Osteoblast (primary cell): ENCODE measurements at regions not wholly inside any gene's neighbourhood (a gene's known extent, or its start where the extent isn't known, plus 50 kb on each side); places are given as distances from the start of the nearest gene placed in this dataset.

Source experiments
- DNase-seq: peaks from one replicate; pipeline ENCODE4 v3.0.0; 2011; ENCODE audit warnings: low spot score, mixed read lengths; ENCODE audit not compliant: insufficient read length; ENCODE audit errors: missing footprints
- H2AFZ ChIP-seq: 2 replicates; pipeline ENCODE4 v1.6.0; 2011; ENCODE audit warnings: mild to moderate bottlenecking, low read length
- H3K27ac ChIP-seq: 2 replicates; pipeline ENCODE4 v1.5.1; 2011; ENCODE audit warnings: mild to moderate bottlenecking, low read depth, low read length, moderate library complexity
- H3K27me3 ChIP-seq: 2 replicates; pipeline ENCODE4 v1.6.0; 2012; ENCODE audit warnings: mild to moderate bottlenecking, control low read depth, inconsistent platforms, low read length, moderate library complexity; ENCODE audit not compliant: insufficient read depth
- H3K36me3 ChIP-seq: 2 replicates; pipeline ENCODE4 v1.5.1; 2011; ENCODE audit warnings: mild to moderate bottlenecking, low read length, control low read depth, moderate library complexity; ENCODE audit not compliant: insufficient read depth
- H3K4me1 ChIP-seq: 2 replicates; pipeline ENCODE4 v1.5.1; 2011; ENCODE audit warnings: mild to moderate bottlenecking, low read length, control low read depth, moderate library complexity; ENCODE audit not compliant: insufficient read depth
- H3K4me2 ChIP-seq: 2 replicates; pipeline ENCODE4 v1.6.0; 2011; ENCODE audit warnings: mild to moderate bottlenecking, low read length; ENCODE audit not compliant: insufficient read depth
- H3K4me3 ChIP-seq: fragments of 200-600 bp; sonication (generic); 3 replicates; pipeline ENCODE4 v1.5.1; 2012; ENCODE audit warnings: mild to moderate bottlenecking, low read length, inconsistent platforms; ENCODE audit not compliant: insufficient read depth
- H3K79me2 ChIP-seq: 2 replicates; pipeline ENCODE4 v1.6.0; 2012; ENCODE audit warnings: mild to moderate bottlenecking, low read length, control low read depth, inconsistent platforms; ENCODE audit not compliant: insufficient read depth
- H3K9me3 ChIP-seq: 2 replicates; pipeline ENCODE4 v1.5.1; 2011; ENCODE audit warnings: low read depth, low read length, control low read depth
- H4K20me1 ChIP-seq: 2 replicates; pipeline ENCODE4 v1.6.0; 2012; ENCODE audit warnings: mild to moderate bottlenecking, low read length, control low read depth; ENCODE audit not compliant: insufficient read depth
- TF ChIP-seq, protein P1 (sequence below): IDR thresholded peaks from 2 replicates; pipeline ENCODE4 v1.5.1; 2011; ENCODE audit warnings: mild to moderate bottlenecking, low read depth, low read length, moderate library complexity; ENCODE audit errors: extremely low read depth

DNA sequence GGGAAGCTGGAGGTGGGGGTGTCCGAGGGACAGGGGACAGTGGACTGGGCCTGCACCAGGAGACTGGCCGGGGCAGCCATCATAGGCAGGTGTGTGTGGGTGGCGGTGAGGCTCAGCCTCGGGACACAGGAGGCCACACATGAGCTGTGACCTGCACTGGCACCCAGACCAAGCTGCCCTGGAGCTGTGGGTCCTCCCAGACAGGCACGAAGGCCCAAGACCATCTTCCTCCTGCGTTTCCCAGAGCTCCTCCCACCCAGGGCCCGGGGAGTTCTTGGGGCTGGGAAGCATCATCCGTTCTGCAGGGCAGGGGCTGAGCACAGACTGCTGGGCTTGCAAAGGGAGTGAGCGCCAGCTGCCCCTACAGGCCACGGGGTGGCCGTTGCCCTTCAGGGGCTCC is 87.4 kb downstream of the PDGFA start:
- no peak for DNase-seq
- Histone ChIP-seq H3K4me1 (peaks cover 3% of the 10 kb centered on the region), H3K36me3 (no peaks in the 10 kb centered on the region), H3K79me2 (no peaks in the 10 kb centered on the region), H2AFZ (no peak overlapping the region), H3K4me3 (no peak overlapping the region), H3K9me3 (no peaks in the 10 kb centered on the region), H3K27ac (no peak overlapping the region), H3K4me2 (no peak overlapping the region), H3K27me3 (no peaks in the 10 kb centered on the region), H4K20me1 (no peaks in the 10 kb centered on the region)
- TF ChIP-seq, protein P1, sequence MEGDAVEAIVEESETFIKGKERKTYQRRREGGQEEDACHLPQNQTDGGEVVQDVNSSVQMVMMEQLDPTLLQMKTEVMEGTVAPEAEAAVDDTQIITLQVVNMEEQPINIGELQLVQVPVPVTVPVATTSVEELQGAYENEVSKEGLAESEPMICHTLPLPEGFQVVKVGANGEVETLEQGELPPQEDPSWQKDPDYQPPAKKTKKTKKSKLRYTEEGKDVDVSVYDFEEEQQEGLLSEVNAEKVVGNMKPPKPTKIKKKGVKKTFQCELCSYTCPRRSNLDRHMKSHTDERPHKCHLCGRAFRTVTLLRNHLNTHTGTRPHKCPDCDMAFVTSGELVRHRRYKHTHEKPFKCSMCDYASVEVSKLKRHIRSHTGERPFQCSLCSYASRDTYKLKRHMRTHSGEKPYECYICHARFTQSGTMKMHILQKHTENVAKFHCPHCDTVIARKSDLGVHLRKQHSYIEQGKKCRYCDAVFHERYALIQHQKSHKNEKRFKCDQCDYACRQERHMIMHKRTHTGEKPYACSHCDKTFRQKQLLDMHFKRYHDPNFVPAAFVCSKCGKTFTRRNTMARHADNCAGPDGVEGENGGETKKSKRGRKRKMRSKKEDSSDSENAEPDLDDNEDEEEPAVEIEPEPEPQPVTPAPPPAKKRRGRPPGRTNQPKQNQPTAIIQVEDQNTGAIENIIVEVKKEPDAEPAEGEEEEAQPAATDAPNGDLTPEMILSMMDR = no peak

DNA sequence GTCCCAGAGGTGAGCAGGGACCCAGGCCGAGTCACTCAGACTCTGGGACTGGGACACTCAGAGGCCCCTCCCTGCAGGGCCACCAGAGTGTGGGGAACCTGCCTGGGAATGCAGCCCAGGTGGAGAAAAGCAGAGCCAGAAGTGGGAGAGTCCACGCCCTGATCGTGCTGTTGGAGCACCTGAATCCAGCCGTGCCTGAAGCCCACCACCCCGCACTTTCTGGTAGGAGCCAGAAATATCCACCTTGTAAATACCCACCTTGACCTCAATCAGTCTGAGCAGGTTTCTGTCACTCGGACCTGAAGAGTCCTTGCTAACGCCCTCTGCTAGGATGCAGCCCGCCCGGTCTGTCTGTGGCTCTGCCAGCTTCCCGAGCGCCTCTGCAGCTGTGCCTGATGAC is 86.7 kb downstream of the PDGFA start:
- TF ChIP-seq, protein P1 = no peak
- H3K4me3 ChIP-seq = no peak overlapping the region

DNA sequence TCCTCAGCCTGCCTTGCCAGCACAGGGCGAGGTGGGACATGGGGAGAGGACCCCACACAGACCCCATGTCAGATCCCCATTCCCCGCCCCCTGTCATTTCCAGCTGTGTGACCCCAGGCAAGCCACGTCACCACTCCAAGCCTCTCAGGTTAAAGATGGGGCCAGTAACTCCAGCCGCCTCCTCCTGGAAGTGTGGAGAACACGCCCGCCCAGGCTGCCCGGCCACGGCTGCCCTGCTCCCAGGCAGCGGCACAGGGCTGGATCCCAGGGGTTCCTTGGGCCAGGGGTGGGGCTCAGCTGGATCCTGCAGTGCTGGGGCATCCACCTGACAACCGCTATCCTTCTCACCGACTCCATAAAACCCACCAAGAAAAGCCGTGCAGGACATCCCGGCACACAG is 86.1 kb downstream of the PDGFA start:
- Histone ChIP-seq H3K79me2 (no peaks in the 10 kb centered on the region), H3K27me3 (no peaks in the 10 kb centered on the region), H3K9me3 (no peaks in the 10 kb centered on the region), H3K36me3 (no peaks in the 10 kb centered on the region), H3K4me1 (peaks cover 3% of the 10 kb centered on the region), H3K4me3 (no peak overlapping the region), H3K27ac (no peak overlapping the region), H2AFZ (no peak overlapping the region), H3K4me2 (no peak overlapping the region), H4K20me1 (no peaks in the 10 kb centered on the region)
- TF ChIP-seq, protein P1 = no peak
- no peak for DNase-seq

More for the DNA sequence above, 86.7 kb downstream of the PDGFA start:
- Histone ChIP-seq H3K9me3 (no peaks in the 10 kb centered on the region), H3K79me2 (no peaks in the 10 kb centered on the region), H3K36me3 (no peaks in the 10 kb centered on the region), H3K27me3 (no peaks in the 10 kb centered on the region), H4K20me1 (no peaks in the 10 kb centered on the region), H3K4me1 (peaks cover 3% of the 10 kb centered on the region), H2AFZ (no peak overlapping the region), H3K27ac (no peak overlapping the region), H3K4me2 (no peak overlapping the region)
- no peak for DNase-seq

DNA sequence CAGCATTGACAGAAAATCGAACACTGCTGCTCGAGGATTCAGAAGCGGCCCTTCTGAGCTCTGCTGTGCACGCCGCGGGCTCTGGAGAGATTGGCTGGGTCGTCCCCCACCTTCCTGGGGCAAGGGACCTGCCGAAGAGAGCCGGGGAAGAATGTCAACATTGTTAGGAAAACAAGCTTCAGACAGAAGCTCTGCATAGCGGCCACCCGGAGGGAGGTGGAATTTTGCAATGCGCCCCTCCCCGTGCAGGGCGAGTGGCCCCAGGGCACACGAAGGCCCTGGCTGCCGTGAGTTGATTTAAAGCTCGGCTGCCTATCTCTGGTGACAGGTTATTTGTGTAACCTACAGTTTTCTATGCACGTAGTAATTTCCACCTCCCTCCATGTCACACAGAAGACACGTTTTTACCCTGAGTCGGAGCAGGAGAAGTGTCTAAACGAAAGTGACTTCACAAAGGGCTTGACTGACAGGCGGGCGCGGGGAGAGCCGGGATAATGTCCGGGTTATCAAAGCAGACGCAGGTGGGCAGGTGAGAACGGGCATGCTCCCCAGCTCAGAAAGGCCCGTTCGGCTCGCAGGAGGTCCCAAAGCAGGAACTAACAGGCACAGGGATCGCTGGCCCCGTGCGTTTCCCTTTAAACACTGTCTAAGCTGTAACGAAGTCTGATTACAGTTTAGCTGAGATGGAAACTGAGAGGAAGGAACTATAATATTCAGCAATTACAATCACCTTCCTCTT is 84.6 kb downstream of the PDGFA start:
- Histone ChIP-seq H3K27ac (no peak overlapping the region), H3K4me3 (no peak overlapping the region), H4K20me1 (no peaks in the 10 kb centered on the region), H3K36me3 (no peaks in the 10 kb centered on the region), H2AFZ (no peak overlapping the region), H3K4me1 (peaks cover 3% of the 10 kb centered on the region), H3K9me3 (no peaks in the 10 kb centered on the region), H3K79me2 (no peaks in the 10 kb centered on the region), H3K4me2 (no peak overlapping the region), H3K27me3 (no peaks in the 10 kb centered on the region)
- no peak for DNase-seq
- TF ChIP-seq, protein P1 = no peak
